SK-N-SH (cell line): ENCODE measurements at regions not wholly inside any gene's neighbourhood (a gene's known extent, or its start where the extent isn't known, plus 50 kb on each side); places are given as distances from the start of the nearest gene placed in this dataset.

ENCODE experiments used
- CTCF ChIA-PET: fragments of 300-600, 350-600 bp; formaldehyde crosslinking; extraction: SDS; loops from one replicate; lab custom pipeline; 2021; lab: Yijun Ruan, JAX
- POLR2A ChIA-PET: fragments of 350-600 bp; sonication (Branson Sonifier 250); formaldehyde crosslinking; extraction: SDS; loops from one replicate; lab custom pipeline; 2020; ENCODE audit warnings: antibody characterized with exemption, inconsistent platforms; lab: Yijun Ruan, JAX
- DNase-seq: peaks from one replicate; pipeline ENCODE4 v3.0.0; 2012
- H2AFZ ChIP-seq: fragments of 200-600 bp; sonication (generic); 2 replicates; pipeline ENCODE4 v1.8.1; 2016; ENCODE audit warnings: antibody characterized with exemption, mild to moderate bottlenecking, low read depth
- H3F3A ChIP-seq: fragments of 200-600 bp; sonication (generic); replicated peaks from 2 replicates; pipeline ENCODE3; 2016; ENCODE audit warnings: antibody characterized with exemption, mild to moderate bottlenecking; ENCODE audit not compliant: insufficient read depth
- H3K27ac ChIP-seq, 2 experiments: fragments of 200-500 bp in 1 of 2; fragments of 200-600 bp in 1 of 2; sonication (Bioruptor generic) in 1 of 2; sonication (generic), shearing (Covaris generic) in 1 of 2; 2 replicates each; pipeline versions ENCODE4 v1.5.1 to v1.6.1; 2014 to 2016; ENCODE audit warnings: low read depth in 2 of 2, inconsistent platforms in 1 of 2, low read length in 1 of 2, mild to moderate bottlenecking in 1 of 2, mixed read lengths in 1 of 2
- H3K27me3 ChIP-seq: fragments of 200-600 bp; sonication (generic), shearing (Covaris generic); 2 replicates; pipeline ENCODE4 v1.6.1; 2016; ENCODE audit warnings: mixed run types; ENCODE audit not compliant: insufficient read depth
- H3K36me3 ChIP-seq, 2 experiments: fragments of 200-500 bp in 1 of 2; fragments of 200-600 bp in 1 of 2; sonication (Bioruptor generic) in 1 of 2; sonication (generic) in 1 of 2; replicated peaks in 1 of 2; 2 replicates each; pipeline versions ENCODE3 to v1.5.1; 2014 to 2016; ENCODE audit warnings: low read length in 1 of 2, mild to moderate bottlenecking in 1 of 2; ENCODE audit not compliant: insufficient read depth in 2 of 2, control insufficient read depth in 1 of 2
- H3K4me1 ChIP-seq, 2 experiments: fragments of 200-500 bp in 1 of 2; fragments of 200-600 bp in 1 of 2; sonication (Bioruptor generic) in 1 of 2; sonication (generic), shearing (Covaris generic) in 1 of 2; 2 replicates each; pipeline versions ENCODE4 v1.5.1 to v1.6.1; 2014 to 2016; ENCODE audit warnings: low read depth in 1 of 2, low read length in 1 of 2, mixed run types in 1 of 2; ENCODE audit not compliant: insufficient read depth in 2 of 2, control insufficient read depth in 1 of 2
- H3K4me2 ChIP-seq: fragments of 200-600 bp; sonication (generic), shearing (Covaris generic); 2 replicates; pipeline ENCODE4 v1.6.1; 2017; ENCODE audit warnings: mixed run types
- H3K4me3 ChIP-seq, 2 experiments: fragments of 200-500 bp in 1 of 2; fragments of 200-600 bp in 1 of 2; sonication (Bioruptor generic) in 1 of 2; sonication (generic), shearing (Covaris generic) in 1 of 2; 2 replicates each; pipeline versions ENCODE4 v1.5.1 to v1.8.1; 2014 to 2016; ENCODE audit warnings: low read depth in 2 of 2, inconsistent platforms in 1 of 2, low read length in 1 of 2, mild to moderate bottlenecking in 1 of 2, mixed read lengths in 1 of 2, moderate library complexity in 1 of 2
- H3K79me2 ChIP-seq: fragments of 200-600 bp; sonication (generic); 2 replicates; pipeline ENCODE4 v1.8.1; 2017; ENCODE audit warnings: mild to moderate bottlenecking; ENCODE audit not compliant: insufficient read depth
- H3K9ac ChIP-seq: fragments of 200-600 bp; sonication (generic); 2 replicates; pipeline ENCODE4 v1.6.1; 2017; ENCODE audit warnings: mixed run types
- H3K9me2 ChIP-seq: fragments of 200-600 bp; sonication (generic); 2 replicates; pipeline ENCODE4 v1.6.1; 2017; ENCODE audit warnings: mixed run types
- H3K9me3 ChIP-seq: fragments of 200-600 bp; sonication (generic); 2 replicates; pipeline ENCODE4 v1.6.1; 2017; ENCODE audit warnings: mixed run types, mild to moderate bottlenecking, moderate library complexity
- H4K20me1 ChIP-seq: fragments of 200-600 bp; sonication (generic); 2 replicates; pipeline ENCODE4 v1.6.1; 2017; ENCODE audit warnings: mild to moderate bottlenecking, mixed run types; ENCODE audit not compliant: insufficient read depth
- ELF1 ChIP-seq: IDR thresholded peaks from 2 replicates; pipeline ENCODE4 v1.4.0; 2012
- EP300 ChIP-seq, 2 experiments: IDR thresholded peaks; 2 replicates each; pipeline versions ENCODE4 v1.4.0 to v1.6.1; 2012; ENCODE audit warnings: borderline replicate concordance in 1 of 2, low read depth in 1 of 2, low read length in 1 of 2
- EZH2phosphoT487 ChIP-seq: fragments of 200-600 bp; sonication (generic); IDR thresholded peaks from 2 replicates; pipeline ENCODE4 v1.6.1; 2017; ENCODE audit warnings: low read depth, mixed run types, mild to moderate bottlenecking, antibody characterized with exemption, moderate library complexity, borderline replicate concordance
- FOSL2 ChIP-seq: IDR thresholded peaks from 2 replicates; pipeline ENCODE4 v1.4.0; 2012; ENCODE audit warnings: low read depth, mild to moderate bottlenecking, moderate library complexity, borderline replicate concordance
- FOXM1 ChIP-seq: IDR thresholded peaks from 2 replicates; pipeline ENCODE4 v1.4.0; 2012; ENCODE audit warnings: low read depth, mild to moderate bottlenecking
- GABPA ChIP-seq: IDR thresholded peaks from 2 replicates; pipeline ENCODE4 v1.4.0; 2012; ENCODE audit warnings: low read depth, mild to moderate bottlenecking
- JUND ChIP-seq: IDR thresholded peaks from 2 replicates; pipeline ENCODE4 v1.4.0; 2012
- MXI1 ChIP-seq: IDR thresholded peaks from 2 replicates; pipeline ENCODE4 v1.6.1; 2012; ENCODE audit warnings: mild to moderate bottlenecking, low read depth, low read length, improper control_type of control experiment
- NFIC ChIP-seq: IDR thresholded peaks from 2 replicates; pipeline ENCODE4 v1.4.0; 2012; ENCODE audit warnings: borderline replicate concordance
- NRF1 ChIP-seq: IDR thresholded peaks from 2 replicates; pipeline ENCODE4 v1.6.1; 2012; ENCODE audit warnings: low read depth, mild to moderate bottlenecking, low read length
- POLR2AphosphoS5 ChIP-seq: IDR thresholded peaks from 2 replicates; pipeline ENCODE4 v1.6.1; 2012; ENCODE audit warnings: low read depth, low read length
- RAD21 ChIP-seq: IDR thresholded peaks from 2 replicates; pipeline ENCODE4 v1.6.1; 2012; ENCODE audit warnings: mild to moderate bottlenecking, low read length
- RFX5 ChIP-seq: IDR thresholded peaks from 2 replicates; pipeline ENCODE4 v1.6.1; 2012; ENCODE audit warnings: mild to moderate bottlenecking, improper control_type of control experiment, low read length
- SIN3A ChIP-seq: IDR thresholded peaks from 2 replicates; pipeline ENCODE4 v1.6.1; 2012; ENCODE audit warnings: low read depth, mild to moderate bottlenecking, low read length, moderate library complexity, borderline replicate concordance
- SMC3 ChIP-seq: IDR thresholded peaks from 2 replicates; pipeline ENCODE4 v1.6.1; 2012; ENCODE audit warnings: low read depth, low read length, improper control_type of control experiment
- TCF12 ChIP-seq: IDR thresholded peaks from 2 replicates; pipeline ENCODE4 v1.4.0; 2012
- TEAD4 ChIP-seq: IDR thresholded peaks from 2 replicates; pipeline ENCODE4 v1.4.0; 2012; ENCODE audit warnings: mild to moderate bottlenecking, borderline replicate concordance; ENCODE audit not compliant: insufficient read depth
- WGBS: methylation state at CpG from one replicate; pipeline ENCODE4 v1.1.6; 2017; ENCODE audit warnings: low lambda C conversion rate; 5-methylcytosine and 5-hydroxymethylcytosine counted together
- TF ChIP-seq, protein P1 (sequence below): IDR thresholded peaks from 2 replicates; pipeline ENCODE4 v1.4.0; 2012; ENCODE audit warnings: low read depth, borderline replicate concordance
- TF ChIP-seq, protein P2 (sequence below): IDR thresholded peaks from 2 replicates; pipeline ENCODE4; 2012
- TF ChIP-seq, protein P3 (sequence below): fragments of 150-350 bp; IDR thresholded peaks from 2 replicates; pipeline ENCODE4 v1.6.1; 2016; ENCODE audit warnings: mild to moderate bottlenecking, low read depth, low read length
- TF ChIP-seq, protein P4 (sequence below): IDR thresholded peaks from 2 replicates; pipeline ENCODE4 v1.4.0; 2012; ENCODE audit warnings: low read depth

DNA sequence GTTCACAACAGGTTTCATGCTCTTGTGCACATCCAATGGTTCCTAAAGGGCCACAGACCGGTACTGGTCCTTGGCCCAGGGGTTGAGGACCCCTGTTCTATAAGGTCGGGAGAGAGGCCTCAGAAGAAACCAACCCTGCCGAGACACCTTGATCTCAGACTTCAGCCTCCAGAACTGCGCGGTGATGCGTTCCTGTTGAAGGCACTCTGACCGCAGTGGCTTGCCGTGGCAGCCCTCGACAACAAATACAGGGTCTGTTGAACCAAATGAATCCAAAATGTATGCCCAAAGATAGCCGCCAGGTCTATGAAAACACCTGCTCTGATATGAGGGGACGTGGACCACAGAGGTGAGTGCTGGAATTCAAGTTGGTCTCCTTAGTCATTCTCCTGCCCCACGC lies 389.8 kb downstream of the SEC14L1 start:
- Histone ChIP-seq H3K9ac (no peak overlapping the region), H3K27me3 (peaks cover 38% of the 10 kb centered on the region), H4K20me1 (no peaks in the 10 kb centered on the region)
- TF ChIP-seq RAD21 (no peak), SMC3 (no peak), ELF1 (no peak), JUND (no peak), NFIC (no peak), TEAD4 (no peak), SIN3A (no peak)
- TF ChIP-seq, all 33 proteins: peak for 0
- H3F3A ChIP-seq: no peaks in the 10 kb centered on the region
- POLR2A ChIA-PET: no interaction called here
- no peak overlapping the region for H3K4me2 ChIP-seq
- no peak overlapping the region for H2AFZ ChIP-seq
- no peak overlapping the region for H3K4me3 ChIP-seq
- DNase-seq: no peak
- H3K79me2 ChIP-seq: no peaks in the 10 kb centered on the region
- CTCF ChIA-PET: interaction anchor here (3.0 to 6.2 kb wide), 2 partner anchors 13 to 487 kb away, joined by 22 to 47 read pairs; no protein-coding TSS in a partner anchor
- peaks cover 0 to 13% of the 10 kb centered on the region in 2 experiments; a peak in 1 of 4 replicates for H3K4me1 ChIP-seq
- no peak overlapping the region for H3K27ac ChIP-seq
- H3K36me3 ChIP-seq: no peaks in the 10 kb centered on the region
- no peaks in the 10 kb centered on the region for H3K9me2 ChIP-seq
- no peaks in the 10 kb centered on the region for H3K9me3 ChIP-seq
- WGBS: 77% methylated on average over 12 of the region's 12 CpGs

DNA sequence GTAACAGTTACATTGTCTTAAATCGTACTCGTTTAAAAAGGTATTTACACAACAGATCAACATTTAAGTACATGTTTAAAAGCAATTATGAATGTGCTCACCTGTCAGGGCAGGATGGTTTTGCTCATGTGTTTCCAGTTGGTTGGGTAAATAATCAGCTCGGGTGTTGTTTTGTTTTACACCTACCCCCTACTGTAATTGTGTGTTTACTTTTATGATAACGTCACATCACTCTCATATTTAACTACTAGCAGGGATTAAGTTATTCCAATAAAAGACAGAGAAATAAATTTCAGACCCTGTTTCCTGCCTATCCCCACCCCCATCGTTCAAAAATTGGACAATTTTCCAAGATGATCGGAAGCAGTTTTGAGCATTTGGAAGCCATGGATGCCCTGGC lies 390.2 kb downstream of the SEC14L1 start:
- Histone ChIP-seq H3K36me3 (no peaks in the 10 kb centered on the region), H3K27ac (no peak overlapping the region), H3K27me3 (peaks cover 38% of the 10 kb centered on the region), H3K4me2 (no peak overlapping the region), H4K20me1 (no peaks in the 10 kb centered on the region)
- no peak for DNase-seq
- POLR2A ChIA-PET: no interaction called here
- WGBS: 67% methylated on average over 6 of the region's 6 CpGs
- no peak for TF ChIP-seq GABPA
- TF ChIP-seq, protein P1, sequence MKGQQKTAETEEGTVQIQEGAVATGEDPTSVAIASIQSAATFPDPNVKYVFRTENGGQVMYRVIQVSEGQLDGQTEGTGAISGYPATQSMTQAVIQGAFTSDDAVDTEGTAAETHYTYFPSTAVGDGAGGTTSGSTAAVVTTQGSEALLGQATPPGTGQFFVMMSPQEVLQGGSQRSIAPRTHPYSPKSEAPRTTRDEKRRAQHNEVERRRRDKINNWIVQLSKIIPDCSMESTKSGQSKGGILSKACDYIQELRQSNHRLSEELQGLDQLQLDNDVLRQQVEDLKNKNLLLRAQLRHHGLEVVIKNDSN: no peak
- TF ChIP-seq, protein P2, sequence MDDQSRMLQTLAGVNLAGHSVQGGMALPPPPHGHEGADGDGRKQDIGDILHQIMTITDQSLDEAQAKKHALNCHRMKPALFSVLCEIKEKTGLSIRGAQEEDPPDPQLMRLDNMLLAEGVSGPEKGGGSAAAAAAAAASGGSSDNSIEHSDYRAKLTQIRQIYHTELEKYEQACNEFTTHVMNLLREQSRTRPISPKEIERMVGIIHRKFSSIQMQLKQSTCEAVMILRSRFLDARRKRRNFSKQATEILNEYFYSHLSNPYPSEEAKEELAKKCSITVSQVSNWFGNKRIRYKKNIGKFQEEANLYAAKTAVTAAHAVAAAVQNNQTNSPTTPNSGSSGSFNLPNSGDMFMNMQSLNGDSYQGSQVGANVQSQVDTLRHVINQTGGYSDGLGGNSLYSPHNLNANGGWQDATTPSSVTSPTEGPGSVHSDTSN: no peak
- TF ChIP-seq SIN3A: no peak
- TF ChIP-seq NRF1: no peak
- TF ChIP-seq RFX5: no peak
- TF ChIP-seq MXI1: no peak
- TF ChIP-seq FOSL2: no peak
- TF ChIP-seq FOXM1: no peak
- TF ChIP-seq TCF12: no peak
- no peak for TF ChIP-seq ELF1
- TF ChIP-seq, protein P3, sequence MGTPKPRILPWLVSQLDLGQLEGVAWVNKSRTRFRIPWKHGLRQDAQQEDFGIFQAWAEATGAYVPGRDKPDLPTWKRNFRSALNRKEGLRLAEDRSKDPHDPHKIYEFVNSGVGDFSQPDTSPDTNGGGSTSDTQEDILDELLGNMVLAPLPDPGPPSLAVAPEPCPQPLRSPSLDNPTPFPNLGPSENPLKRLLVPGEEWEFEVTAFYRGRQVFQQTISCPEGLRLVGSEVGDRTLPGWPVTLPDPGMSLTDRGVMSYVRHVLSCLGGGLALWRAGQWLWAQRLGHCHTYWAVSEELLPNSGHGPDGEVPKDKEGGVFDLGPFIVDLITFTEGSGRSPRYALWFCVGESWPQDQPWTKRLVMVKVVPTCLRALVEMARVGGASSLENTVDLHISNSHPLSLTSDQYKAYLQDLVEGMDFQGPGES: no peak
- TF ChIP-seq EZH2phosphoT487: no peak
- no peak for TF ChIP-seq EP300 (IDR thresholded peaks at IDR 0.05; ENCODE audit: borderline replicate concordance in 1 of 2, low read depth in 1 of 2, low read length in 1 of 2)
- TF ChIP-seq NFIC: no peak
- TF ChIP-seq, protein P4, sequence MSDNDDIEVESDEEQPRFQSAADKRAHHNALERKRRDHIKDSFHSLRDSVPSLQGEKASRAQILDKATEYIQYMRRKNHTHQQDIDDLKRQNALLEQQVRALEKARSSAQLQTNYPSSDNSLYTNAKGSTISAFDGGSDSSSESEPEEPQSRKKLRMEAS: no peak
- no peak for TF ChIP-seq POLR2AphosphoS5
- no peak for TF ChIP-seq RAD21
- TF ChIP-seq, all 33 proteins: peak for 0
- Histone ChIP-seq H3K9me2 (no peaks in the 10 kb centered on the region), H3K9ac (no peak overlapping the region), H2AFZ (no peak overlapping the region), H3K4me3 (no peak overlapping the region), H3K9me3 (no peaks in the 10 kb centered on the region), H3K79me2 (no peaks in the 10 kb centered on the region), H3K4me1 (peaks cover 0 to 13% of the 10 kb centered on the region in 2 experiments; a peak in 1 of 4 replicates), H3F3A (no peaks in the 10 kb centered on the region)
- CTCF ChIA-PET: interaction anchor here (1.5 to 2.9 kb wide), 2 partner anchors 12 to 36 kb away, joined by 4 to 22 read pairs; no protein-coding TSS in a partner anchor
